Epithelial cell of proximal tubule (primary cell): ENCODE measurements at regions not wholly inside any gene's neighbourhood (a gene's known extent, or its start where the extent isn't known, plus 50 kb on each side); places are given as distances from the start of the nearest gene placed in this dataset.
"Not testable (repeated sequence)": the region's sequence is repeated elsewhere in the genome, so short reads cannot be mapped to it uniquely, and the experiment has no call there.

ENCODE experiments used
- DNase-seq: peaks from one replicate; pipeline ENCODE4 v3.0.0-alpha.2; 2011; ENCODE audit warnings: low read depth
- H3K4me3 ChIP-seq: 2 replicates; pipeline ENCODE4 v1.5.1; 2011; ENCODE audit warnings: low read depth, mild to moderate bottlenecking, low read length
- TF ChIP-seq, protein P1 (sequence below): conservative IDR thresholded peaks from 2 replicates; pipeline ENCODE4 v1.5.1; 2012; ENCODE audit warnings: low read depth, mild to moderate bottlenecking, low read length

DNA sequence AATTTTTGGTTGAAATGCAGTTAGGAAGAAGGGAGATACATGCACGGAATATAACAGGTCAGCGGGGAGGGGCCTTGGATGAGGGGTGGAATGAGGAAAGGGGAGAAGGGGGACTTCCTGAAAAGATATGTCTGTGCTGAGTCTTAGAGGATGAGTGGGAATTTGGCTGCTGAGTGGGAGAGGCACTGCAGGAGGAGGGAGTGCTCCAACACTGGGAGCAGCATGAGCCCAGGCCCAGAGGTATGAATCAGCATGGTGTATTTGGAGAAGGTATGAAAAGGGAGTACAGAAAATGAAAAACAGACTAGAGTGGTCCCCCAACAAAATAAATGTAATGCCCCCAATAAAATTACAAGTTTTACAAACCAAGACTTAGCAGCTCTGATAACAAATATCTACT, 394.4 kb downstream of the IPO8 start:
- H3K4me3 ChIP-seq, result no peak overlapping the region
- TF ChIP-seq, protein P1, sequence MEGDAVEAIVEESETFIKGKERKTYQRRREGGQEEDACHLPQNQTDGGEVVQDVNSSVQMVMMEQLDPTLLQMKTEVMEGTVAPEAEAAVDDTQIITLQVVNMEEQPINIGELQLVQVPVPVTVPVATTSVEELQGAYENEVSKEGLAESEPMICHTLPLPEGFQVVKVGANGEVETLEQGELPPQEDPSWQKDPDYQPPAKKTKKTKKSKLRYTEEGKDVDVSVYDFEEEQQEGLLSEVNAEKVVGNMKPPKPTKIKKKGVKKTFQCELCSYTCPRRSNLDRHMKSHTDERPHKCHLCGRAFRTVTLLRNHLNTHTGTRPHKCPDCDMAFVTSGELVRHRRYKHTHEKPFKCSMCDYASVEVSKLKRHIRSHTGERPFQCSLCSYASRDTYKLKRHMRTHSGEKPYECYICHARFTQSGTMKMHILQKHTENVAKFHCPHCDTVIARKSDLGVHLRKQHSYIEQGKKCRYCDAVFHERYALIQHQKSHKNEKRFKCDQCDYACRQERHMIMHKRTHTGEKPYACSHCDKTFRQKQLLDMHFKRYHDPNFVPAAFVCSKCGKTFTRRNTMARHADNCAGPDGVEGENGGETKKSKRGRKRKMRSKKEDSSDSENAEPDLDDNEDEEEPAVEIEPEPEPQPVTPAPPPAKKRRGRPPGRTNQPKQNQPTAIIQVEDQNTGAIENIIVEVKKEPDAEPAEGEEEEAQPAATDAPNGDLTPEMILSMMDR, result no peak
- DNase-seq, result no peak

DNA sequence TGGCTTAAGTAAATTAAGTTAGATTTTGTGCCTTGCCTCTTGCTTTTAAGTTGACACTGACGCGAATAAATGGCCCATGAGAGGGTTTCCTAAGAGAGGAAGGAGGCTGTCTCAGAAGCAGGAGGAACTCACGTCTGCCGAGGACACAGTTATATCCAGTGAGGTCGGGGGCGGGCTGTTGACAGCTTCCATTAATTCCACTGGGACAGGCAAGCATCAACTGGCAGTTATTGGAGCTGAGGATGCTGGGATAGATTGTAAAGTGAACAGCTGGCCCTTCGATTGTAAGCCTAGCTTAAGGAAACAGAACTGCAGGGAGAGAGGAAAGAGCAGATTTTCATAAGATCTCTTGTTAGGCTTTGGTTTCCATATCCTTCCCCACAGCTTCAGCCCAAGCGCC, 399.2 kb downstream of the IPO8 start:
- TF ChIP-seq, protein P1, result no peak

GRCh38 chr12:30286345-30286926, 409.2 kb downstream of the IPO8 start:
- no peak for DNase-seq
- TF ChIP-seq, protein P1, result peak; percentile 59
- H3K4me3 ChIP-seq, result no peak overlapping the region

More for the DNA sequence above, 399.2 kb downstream of the IPO8 start:
- DNase-seq, result no peak
- no peak overlapping the region for H3K4me3 ChIP-seq

DNA sequence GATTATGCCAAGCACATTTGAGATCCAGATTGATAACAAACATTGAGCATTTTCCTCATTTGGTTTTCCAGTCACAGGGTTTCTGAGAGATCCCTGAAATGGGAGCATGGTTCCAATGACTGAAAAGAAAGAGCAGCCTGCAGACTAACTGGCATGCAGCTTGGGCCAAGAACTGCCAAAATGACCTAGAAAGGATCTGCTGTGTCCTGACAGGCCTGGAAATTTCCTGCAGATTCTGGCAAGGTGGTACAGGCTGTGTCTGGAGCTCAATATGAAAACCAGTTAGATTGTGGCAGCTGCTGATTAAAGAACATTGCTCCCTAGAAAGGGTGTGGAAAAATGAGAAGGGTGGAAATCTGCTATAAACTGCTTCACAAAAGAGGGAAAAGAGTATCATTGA, 417.3 kb downstream of the IPO8 start:
- no peak for DNase-seq
- TF ChIP-seq, protein P1, result no peak
- H3K4me3 ChIP-seq, result no peak overlapping the region

DNA sequence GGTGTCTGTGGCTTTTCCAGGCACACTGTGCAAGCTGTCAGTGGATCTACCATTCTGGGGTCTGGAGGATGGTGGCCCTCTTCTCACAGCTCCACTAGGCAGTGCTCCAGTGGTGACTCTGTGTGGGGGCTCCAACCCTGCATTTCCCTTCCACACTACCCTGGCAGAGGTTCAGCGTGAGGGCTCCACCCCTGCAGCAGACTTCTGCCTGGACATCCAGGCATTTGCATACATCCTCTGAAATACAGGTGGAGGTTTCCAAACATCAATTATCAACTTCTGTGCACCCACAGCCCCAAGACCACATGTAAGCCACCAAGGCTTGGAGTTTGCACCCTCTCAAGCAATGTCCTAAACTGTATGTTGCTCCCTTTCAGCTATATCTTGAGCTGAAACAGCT, 423.2 kb downstream of the IPO8 start:
- H3K4me3 ChIP-seq, DNase-seq: not testable (repeated sequence)

DNA sequence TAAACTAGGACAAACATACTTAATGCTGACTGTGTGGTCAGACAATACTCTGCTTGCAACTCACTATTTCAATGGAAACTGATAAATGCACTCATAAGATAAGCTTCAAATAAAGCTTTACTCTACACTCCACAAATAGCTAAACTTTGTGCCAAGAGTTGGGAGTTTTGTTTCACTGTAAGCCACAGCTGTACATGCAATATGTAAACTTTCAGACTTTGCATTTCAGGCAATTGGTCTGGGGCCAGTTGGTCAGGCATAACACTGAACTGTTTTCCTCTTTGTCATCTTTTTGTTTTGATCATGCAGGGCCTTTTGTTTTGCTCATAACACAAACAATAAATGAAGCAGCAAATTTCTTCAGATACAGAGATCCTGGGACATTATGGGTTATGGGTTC, 426.2 kb downstream of the IPO8 start:
- TF ChIP-seq, protein P1, result no peak
- DNase-seq, result no peak

GRCh38 chr12:30268041-30268440, 427.6 kb downstream of the IPO8 start:
- TF ChIP-seq, protein P1, result no peak
- H3K4me3 ChIP-seq, result no peak overlapping the region
- no peak for DNase-seq

More for the DNA sequence above, 426.2 kb downstream of the IPO8 start:
- H3K4me3 ChIP-seq, result no peak overlapping the region
